HEK293T (cell line): ENCODE measurements at regions not wholly inside any gene's neighbourhood (a gene's known extent, or its start where the extent isn't known, plus 50 kb on each side); places are given as distances from the start of the nearest gene placed in this dataset.

Experiments used
- CTCF ChIA-PET: fragments of 350-600 bp; formaldehyde crosslinking; extraction: SDS; loops from one replicate; lab custom pipeline; 2021; ENCODE audit warnings: antibody characterized with exemption, inconsistent platforms; lab: Yijun Ruan, JAX
- POLR2A ChIA-PET: fragments of 350-600 bp; formaldehyde crosslinking; extraction: SDS; loops from one replicate; lab custom pipeline; 2020; ENCODE audit warnings: antibody characterized with exemption, inconsistent platforms; lab: Yijun Ruan, JAX
- DNase-seq: peaks from one replicate; pipeline ENCODE4 v3.0.0; 2012; ENCODE audit warnings: mixed read lengths; ENCODE audit errors: extremely low spot score
- ARNT ChIP-seq: fragments of 450-650 bp; IDR thresholded peaks from 2 replicates; pipeline ENCODE4 v1.6.1; 2017; ENCODE audit warnings: mild to moderate bottlenecking
- BHLHE40 ChIP-seq: fragments of 450-650 bp; IDR thresholded peaks from 2 replicates; pipeline ENCODE4 v1.6.1; 2016; ENCODE audit warnings: mild to moderate bottlenecking, moderate library complexity, borderline replicate concordance
- CTBP1 ChIP-seq: fragments of 450-650 bp; IDR thresholded peaks from 2 replicates; pipeline ENCODE4 v1.6.1; 2016; ENCODE audit warnings: borderline replicate concordance
- ELF4 ChIP-seq: fragments of 450-650 bp; IDR thresholded peaks from 2 replicates; pipeline ENCODE4 v1.6.1; 2017; ENCODE audit warnings: antibody characterized with exemption
- FOXA1 ChIP-seq: fragments of 450-650 bp; IDR thresholded peaks from 2 replicates; pipeline ENCODE4 v1.6.1; 2016; ENCODE audit warnings: mild to moderate bottlenecking
- FOXK2 ChIP-seq: fragments of 450-650 bp; IDR thresholded peaks from 2 replicates; pipeline ENCODE4 v1.6.1; 2016; ENCODE audit warnings: mild to moderate bottlenecking
- FOXM1 ChIP-seq: fragments of 450-650 bp; IDR thresholded peaks from 2 replicates; pipeline ENCODE4 v1.6.1; 2017; ENCODE audit warnings: mild to moderate bottlenecking, borderline replicate concordance
- HDGF ChIP-seq: fragments of 450-650 bp; IDR thresholded peaks from 2 replicates; pipeline ENCODE4 v1.6.1; 2017; ENCODE audit warnings: antibody characterized with exemption, borderline replicate concordance
- L3MBTL2 ChIP-seq: fragments of 450-650 bp; conservative IDR thresholded peaks from 2 replicates; pipeline ENCODE4 v1.6.1; 2016; ENCODE audit warnings: mild to moderate bottlenecking
- LEF1 ChIP-seq: fragments of 450-650 bp; IDR thresholded peaks from 2 replicates; pipeline ENCODE4 v1.6.1; 2017; ENCODE audit warnings: mild to moderate bottlenecking, borderline replicate concordance
- NFRKB ChIP-seq: fragments of 450-650 bp; IDR thresholded peaks from 2 replicates; pipeline ENCODE4 v1.6.1; 2016; ENCODE audit warnings: mild to moderate bottlenecking, moderate library complexity
- SP1 ChIP-seq: fragments of 450-650 bp; IDR thresholded peaks from 2 replicates; pipeline ENCODE4 v1.6.1; 2017
- SUZ12 ChIP-seq: fragments of 450-650 bp; IDR thresholded peaks from 2 replicates; pipeline ENCODE4 v1.6.1; 2016; ENCODE audit warnings: mild to moderate bottlenecking
- TARDBP ChIP-seq: fragments of 450-650 bp; IDR thresholded peaks from 2 replicates; pipeline ENCODE4 v1.6.1; 2016
- ZNF384 ChIP-seq: fragments of 450-650 bp; IDR thresholded peaks from 2 replicates; pipeline ENCODE4 v1.6.1; 2016
- TF ChIP-seq, protein P1 (sequence below): fragments of 450-650 bp; IDR thresholded peaks from 2 replicates; pipeline ENCODE4 v1.6.1; 2016

- POLR2A ChIA-PET = no interaction called here
- no peak for TF ChIP-seq CTBP1
- DNase-seq = no peak
- CTCF ChIA-PET = no interaction called here
These were observed 356.9 kb upstream of the RUNX1 start for GRCh38 chr21:35405981-35406380.

GRCh38 chr21:35404247-35404646, 355.1 kb upstream of the RUNX1 start:
- POLR2A ChIA-PET = no interaction called here
- CTCF ChIA-PET = no interaction called here
- no peak for TF ChIP-seq SP1
- no peak for TF ChIP-seq FOXK2
- TF ChIP-seq LEF1 = no peak
- no peak for TF ChIP-seq FOXM1
- TF ChIP-seq TARDBP = no peak
- TF ChIP-seq, protein P1, sequence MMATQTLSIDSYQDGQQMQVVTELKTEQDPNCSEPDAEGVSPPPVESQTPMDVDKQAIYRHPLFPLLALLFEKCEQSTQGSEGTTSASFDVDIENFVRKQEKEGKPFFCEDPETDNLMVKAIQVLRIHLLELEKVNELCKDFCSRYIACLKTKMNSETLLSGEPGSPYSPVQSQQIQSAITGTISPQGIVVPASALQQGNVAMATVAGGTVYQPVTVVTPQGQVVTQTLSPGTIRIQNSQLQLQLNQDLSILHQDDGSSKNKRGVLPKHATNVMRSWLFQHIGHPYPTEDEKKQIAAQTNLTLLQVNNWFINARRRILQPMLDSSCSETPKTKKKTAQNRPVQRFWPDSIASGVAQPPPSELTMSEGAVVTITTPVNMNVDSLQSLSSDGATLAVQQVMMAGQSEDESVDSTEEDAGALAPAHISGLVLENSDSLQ = no peak
- TF ChIP-seq ELF4 = no peak
- TF ChIP-seq NFRKB = no peak
- TF ChIP-seq L3MBTL2 = no peak
- TF ChIP-seq ZNF384 = no peak
- TF ChIP-seq SUZ12 = no peak
- no peak for TF ChIP-seq FOXA1
- TF ChIP-seq BHLHE40 = no peak
- no peak for TF ChIP-seq HDGF
- TF ChIP-seq CTBP1 = no peak
- no peak for TF ChIP-seq ARNT
- no peak for DNase-seq

- no peak for TF ChIP-seq FOXA1
- TF ChIP-seq ZNF384 = no peak
- TF ChIP-seq ARNT = no peak
- no peak for TF ChIP-seq SUZ12
- no peak for TF ChIP-seq CTBP1
- no peak for TF ChIP-seq SP1
- no peak for TF ChIP-seq LEF1
- no peak for TF ChIP-seq FOXM1
- TF ChIP-seq L3MBTL2 = no peak
- no peak for TF ChIP-seq NFRKB
- no peak for TF ChIP-seq BHLHE40
- TF ChIP-seq, protein P1 = no peak
- no peak for TF ChIP-seq TARDBP
- TF ChIP-seq ELF4 = no peak
- TF ChIP-seq HDGF = no peak
- TF ChIP-seq FOXK2 = no peak
- ChIA-PET CTCF (no interaction called here), POLR2A (no interaction called here)
- DNase-seq = no peak
These were observed 353.0 kb upstream of the RUNX1 start for GRCh38 chr21:35402061-35402460.

DNA sequence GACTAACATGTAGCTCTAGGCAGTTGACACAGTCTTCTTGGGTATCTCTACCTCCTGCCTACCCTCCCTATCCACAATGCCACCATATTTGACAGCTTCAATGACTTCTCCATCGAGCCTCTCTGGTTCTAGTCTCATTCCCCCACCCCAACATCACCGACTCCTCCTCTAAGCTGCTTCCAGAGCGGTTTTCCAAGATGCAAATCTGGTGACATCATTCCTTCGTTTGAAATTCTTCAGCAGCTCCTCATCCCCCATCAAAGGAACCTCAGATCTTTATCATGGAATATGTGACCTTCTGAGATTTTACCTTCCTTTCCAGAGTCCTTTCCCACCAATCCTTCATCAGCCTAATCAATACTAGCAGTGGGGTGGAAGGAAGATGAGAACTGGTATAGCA, 352.4 kb upstream of the RUNX1 start:
- POLR2A ChIA-PET = no interaction called here
- TF ChIP-seq HDGF = no peak
- TF ChIP-seq SP1 = no peak
- no peak for TF ChIP-seq NFRKB
- TF ChIP-seq FOXK2 = no peak
- no peak for TF ChIP-seq LEF1
- TF ChIP-seq FOXM1 = no peak
- no peak for TF ChIP-seq TARDBP
- TF ChIP-seq, protein P1 = no peak
- TF ChIP-seq FOXA1 = no peak
- TF ChIP-seq L3MBTL2 = no peak
- TF ChIP-seq BHLHE40 = no peak
- no peak for TF ChIP-seq ZNF384
- TF ChIP-seq CTBP1 = no peak
- TF ChIP-seq ARNT = no peak
- TF ChIP-seq SUZ12 = no peak
- no peak for DNase-seq
- CTCF ChIA-PET = interaction anchor here (0.9 to 2.1 kb wide), 3 partner anchors 193 to 656 kb away, joined by 3 to 11 read pairs (median 4); no protein-coding TSS in a partner anchor

DNA sequence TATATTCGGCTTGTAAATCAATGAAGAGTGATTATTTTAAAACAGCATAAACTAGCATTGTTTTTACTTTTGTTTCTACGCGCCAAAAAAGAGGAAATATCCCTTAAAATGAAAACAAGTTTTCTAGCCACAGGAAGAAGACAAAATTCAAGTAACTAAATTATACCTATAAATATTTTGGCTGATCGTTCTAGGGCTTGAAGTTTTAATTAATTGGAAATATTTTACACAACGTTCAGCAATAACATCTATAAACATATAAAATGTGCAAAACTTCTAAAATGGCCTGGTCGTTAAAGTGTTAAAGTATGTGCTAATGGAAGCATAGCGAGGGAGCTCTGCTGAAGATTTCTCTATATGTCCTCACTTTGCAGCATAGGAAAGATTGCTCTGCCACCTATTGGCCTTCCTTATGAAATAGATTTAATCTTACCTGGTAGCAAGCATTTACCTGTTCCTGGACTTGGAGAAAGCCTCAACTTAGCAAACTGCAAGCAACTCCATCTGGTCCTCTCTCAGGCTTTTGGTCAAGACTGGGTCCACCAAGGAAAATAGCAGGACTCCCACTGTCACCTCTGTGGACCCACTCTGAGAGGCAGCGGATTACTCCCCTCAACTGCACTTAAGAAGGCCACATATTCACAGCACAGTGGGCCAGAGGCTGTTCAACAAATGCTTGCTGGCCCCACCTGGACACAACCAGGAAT, 351.3 kb upstream of the RUNX1 start:
- CTCF ChIA-PET = interaction anchor here (0.6 to 2.1 kb wide), 6 partner anchors 347 to 1540 kb away, joined by 4 to 11 read pairs (median 4); no protein-coding TSS in a partner anchor
- TF ChIP-seq FOXA1 = no peak
- no peak for TF ChIP-seq SP1
- TF ChIP-seq BHLHE40 = no peak
- TF ChIP-seq ARNT = no peak
- TF ChIP-seq NFRKB = no peak
- TF ChIP-seq ELF4 = no peak
- no peak for TF ChIP-seq FOXM1
- TF ChIP-seq TARDBP = no peak
- no peak for TF ChIP-seq CTBP1
- TF ChIP-seq, protein P1 = no peak
- POLR2A ChIA-PET = interaction anchor here (1.0 to 1.1 kb wide), 2 partner anchors 510 to 512 kb away, joined by 4 to 6 read pairs; no protein-coding TSS in a partner anchor
- DNase-seq = peak; percentile 25
